Rectal smooth muscle tissue (tissue), 1 donor: ENCODE measurements at regions not wholly inside any gene's neighbourhood (a gene's known extent, or its start where the extent isn't known, plus 50 kb on each side); places are given as distances from the start of the nearest gene placed in this dataset.

ENCODE experiments used
- H3K27ac ChIP-seq: one replicate; pipeline ENCODE4 v1.7.0; 2013; ENCODE audit warnings: low read depth, low read length, inconsistent platforms
- H3K27me3 ChIP-seq: one replicate; pipeline ENCODE4 v1.7.0; 2013; ENCODE audit warnings: low read length; ENCODE audit not compliant: control insufficient read depth, insufficient read depth
- H3K36me3 ChIP-seq: one replicate; pipeline ENCODE4 v1.7.0; 2013; ENCODE audit warnings: low read length; ENCODE audit not compliant: control insufficient read depth, insufficient read depth
- H3K4me1 ChIP-seq: one replicate; pipeline ENCODE4 v1.7.0; 2013; ENCODE audit warnings: low read length; ENCODE audit not compliant: control insufficient read depth, insufficient read depth
- H3K4me3 ChIP-seq: one replicate; pipeline ENCODE4 v1.7.0; 2013; ENCODE audit warnings: low read length
- H3K9ac ChIP-seq: one replicate; pipeline ENCODE4 v1.7.0; 2013; ENCODE audit warnings: low read length

GRCh38 chr9:93813221-93814076, 141.7 kb downstream of the BARX1 start:
- Histone ChIP-seq H3K27ac (no peak overlapping the region), H3K4me3 (no peak overlapping the region), H3K9ac (no peak overlapping the region), H3K4me1 (no peaks in the 10 kb centered on the region), H3K36me3 (no peaks in the 10 kb centered on the region), H3K27me3 (no peaks in the 10 kb centered on the region)

GRCh38 chr9:93812410-93812668, 142.8 kb downstream of the BARX1 start:
- H3K4me3 ChIP-seq = no peak overlapping the region
- no peaks in the 10 kb centered on the region for H3K36me3 ChIP-seq
- H3K27ac ChIP-seq = no peak overlapping the region
- H3K27me3 ChIP-seq = no peaks in the 10 kb centered on the region
- no peaks in the 10 kb centered on the region for H3K4me1 ChIP-seq
- no peak overlapping the region for H3K9ac ChIP-seq

DNA sequence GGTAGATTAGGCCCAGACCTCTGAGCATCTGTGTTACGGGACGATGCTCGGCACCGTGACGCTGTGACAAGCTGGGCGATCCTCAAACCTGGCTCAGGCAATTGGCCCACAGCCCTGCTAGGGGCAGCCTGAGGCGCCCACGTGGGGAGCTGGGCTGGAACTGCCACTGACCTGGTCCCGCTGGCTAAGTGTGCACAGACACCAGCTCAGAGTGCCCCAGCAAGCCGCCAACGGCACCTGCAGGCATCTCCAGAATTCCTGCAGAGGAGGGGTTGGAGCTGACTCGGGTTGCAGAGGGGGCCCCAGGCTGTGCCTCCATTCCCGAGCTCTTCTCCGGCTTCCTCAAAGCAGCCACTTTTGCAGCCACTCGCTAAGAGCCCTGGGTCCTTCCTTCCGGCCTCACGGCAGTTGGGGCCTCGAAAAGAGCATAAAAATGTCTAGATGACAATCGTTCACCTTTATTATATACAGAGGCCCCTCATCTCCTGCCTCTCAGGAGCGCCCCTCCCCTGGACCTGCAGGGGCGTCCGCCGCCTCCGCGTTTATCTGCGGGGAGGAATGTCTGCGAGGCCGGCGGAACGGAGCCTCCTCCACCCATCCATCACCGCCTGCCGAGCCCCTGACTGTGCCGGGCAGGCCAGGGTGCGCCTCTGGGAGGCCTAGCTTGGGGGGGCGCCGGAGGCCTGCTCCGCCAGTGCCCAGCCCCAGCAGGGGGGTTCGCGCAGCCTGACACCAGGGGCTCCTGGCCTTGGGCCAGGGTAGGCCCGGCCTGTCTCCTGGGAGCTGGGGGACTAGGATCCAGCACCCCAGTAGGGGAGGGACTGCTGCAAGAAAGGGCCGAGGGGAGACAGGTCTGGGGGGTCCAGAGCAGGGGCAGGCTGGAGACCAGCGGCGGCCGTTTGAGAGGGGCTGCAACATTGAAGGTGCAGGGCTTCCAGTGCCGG, 144.9 kb downstream of the BARX1 start:
- Histone ChIP-seq H3K4me1 (no peaks in the 10 kb centered on the region), H3K27ac (no peak overlapping the region), H3K4me3 (no peak overlapping the region), H3K27me3 (no peaks in the 10 kb centered on the region), H3K9ac (no peak overlapping the region), H3K36me3 (no peaks in the 10 kb centered on the region)

DNA sequence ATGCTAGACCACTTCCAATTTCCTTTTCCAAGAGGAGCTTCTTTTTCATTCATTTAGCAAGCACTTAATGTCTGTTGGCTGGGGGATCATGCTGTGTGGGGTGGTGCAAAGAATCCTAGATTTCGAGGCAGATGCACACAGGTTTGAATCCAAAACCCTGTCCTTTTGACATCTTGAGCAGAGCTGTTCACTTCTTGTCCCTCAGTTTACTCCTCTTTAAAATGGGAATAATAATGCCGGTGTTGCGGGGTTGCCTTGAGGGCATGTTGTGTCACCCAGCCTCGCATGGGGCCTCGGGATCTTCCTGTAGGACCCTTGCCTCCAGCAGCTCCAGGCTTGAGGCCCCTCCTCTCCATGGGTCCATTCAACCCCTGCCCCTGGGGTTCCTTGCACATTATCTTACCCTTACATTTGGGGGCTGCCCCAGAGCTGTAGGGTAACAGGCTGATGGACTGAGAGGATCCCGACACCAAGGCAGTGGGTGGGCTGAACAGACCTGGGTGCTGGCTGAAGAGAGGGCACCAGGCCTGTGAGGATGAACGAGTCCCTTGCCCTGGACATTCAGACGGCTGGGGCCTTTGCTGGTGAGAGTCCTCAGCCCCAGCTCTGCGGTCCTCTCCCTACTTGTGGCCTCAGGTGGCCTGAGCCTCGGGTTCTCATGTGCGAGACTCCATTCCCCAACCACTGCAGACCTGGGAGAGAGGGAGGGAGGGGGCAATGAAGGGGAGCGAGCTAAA, 145.8 kb downstream of the BARX1 start:
- Histone ChIP-seq H3K27ac (no peak overlapping the region), H3K4me1 (no peaks in the 10 kb centered on the region), H3K36me3 (no peaks in the 10 kb centered on the region), H3K27me3 (no peaks in the 10 kb centered on the region), H3K4me3 (no peak overlapping the region), H3K9ac (no peak overlapping the region)

- no peak overlapping the region for H3K27ac ChIP-seq
- H3K4me3 ChIP-seq = no peak overlapping the region
- H3K9ac ChIP-seq = no peak overlapping the region
- H3K4me1 ChIP-seq = no peaks in the 10 kb centered on the region
- H3K27me3 ChIP-seq = no peaks in the 10 kb centered on the region
- no peaks in the 10 kb centered on the region for H3K36me3 ChIP-seq
Observed at GRCh38 chr9:93808115-93809029, 146.8 kb downstream of the BARX1 start.

- Histone ChIP-seq H3K9ac (no peak overlapping the region), H3K36me3 (no peaks in the 10 kb centered on the region), H3K4me1 (no peaks in the 10 kb centered on the region), H3K27ac (no peak overlapping the region), H3K4me3 (no peak overlapping the region), H3K27me3 (no peaks in the 10 kb centered on the region)
Observed at GRCh38 chr9:93807166-93808074, 147.7 kb downstream of the BARX1 start.

DNA sequence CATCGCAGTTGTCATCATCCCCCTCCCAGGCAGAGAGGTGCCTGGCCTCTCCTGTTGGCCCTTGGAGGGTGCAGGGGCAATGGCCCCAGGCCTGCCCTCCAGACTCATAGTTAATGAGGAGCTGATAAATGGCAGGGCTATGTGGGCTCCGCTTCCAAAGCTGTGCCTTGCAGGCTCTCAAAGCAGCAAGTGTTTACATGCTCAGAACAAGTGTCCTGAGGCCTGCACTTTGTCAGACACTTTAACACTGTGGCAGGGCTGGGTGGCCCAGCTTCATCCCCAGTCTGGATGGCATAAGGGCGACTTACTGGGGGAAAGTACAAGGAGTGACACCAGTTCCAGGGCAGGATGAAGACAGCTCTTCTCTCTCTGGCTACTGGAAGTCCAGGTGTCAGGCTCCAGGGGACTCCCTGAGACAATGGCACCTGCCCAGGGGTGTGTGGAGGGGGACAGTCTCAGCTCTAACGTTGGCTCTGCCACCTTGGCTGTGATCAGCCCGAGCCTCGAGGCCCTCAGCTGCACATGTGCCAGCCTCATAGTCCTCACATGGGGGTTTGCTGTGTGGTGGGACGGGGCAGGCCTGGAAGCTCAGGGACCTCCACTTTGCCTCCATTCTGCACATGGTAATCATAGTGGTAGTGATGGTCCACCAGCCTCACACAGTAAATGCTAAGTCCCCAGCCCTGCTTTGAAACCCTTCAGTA, 153.4 kb downstream of the BARX1 start:
- Histone ChIP-seq H3K4me3 (no peak overlapping the region), H3K27me3 (no peaks in the 10 kb centered on the region), H3K36me3 (no peaks in the 10 kb centered on the region), H3K4me1 (no peaks in the 10 kb centered on the region), H3K9ac (no peak overlapping the region), H3K27ac (no peak overlapping the region)

GRCh38 chr9:93801120-93801519, 154.0 kb downstream of the BARX1 start:
- Histone ChIP-seq H3K27me3 (no peaks in the 10 kb centered on the region), H3K4me3 (no peak overlapping the region), H3K4me1 (no peaks in the 10 kb centered on the region), H3K36me3 (no peaks in the 10 kb centered on the region), H3K27ac (no peak overlapping the region), H3K9ac (no peak overlapping the region)

- H3K36me3 ChIP-seq = no peaks in the 10 kb centered on the region
- no peak overlapping the region for H3K4me3 ChIP-seq
- no peak overlapping the region for H3K27ac ChIP-seq
- no peaks in the 10 kb centered on the region for H3K4me1 ChIP-seq
- no peak overlapping the region for H3K9ac ChIP-seq
- H3K27me3 ChIP-seq = no peaks in the 10 kb centered on the region
Observed at GRCh38 chr9:93792358-93792757, 162.8 kb downstream of the BARX1 start.

DNA sequence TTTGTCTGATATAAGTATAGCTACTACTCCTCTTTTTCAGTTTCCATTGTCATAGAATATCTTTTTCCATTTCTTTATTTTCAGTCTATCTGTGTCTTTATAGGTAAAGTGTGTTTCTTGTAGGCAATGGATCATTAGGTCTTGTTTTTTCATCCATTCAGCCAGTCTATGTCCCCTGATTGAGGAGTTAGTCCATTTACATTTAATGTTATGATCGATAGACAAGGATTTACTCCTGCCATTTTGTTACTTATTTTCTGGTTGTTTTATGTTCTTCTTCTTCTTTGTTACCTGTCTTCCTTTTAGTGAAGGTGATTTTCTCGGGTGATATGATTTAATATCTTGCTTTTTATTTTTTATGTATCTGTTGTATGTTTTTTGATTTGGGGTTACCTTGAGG, 169.0 kb downstream of the BARX1 start:
- Histone ChIP-seq H3K27ac (no peak overlapping the region), H3K27me3 (no peaks in the 10 kb centered on the region), H3K9ac (no peak overlapping the region), H3K36me3 (no peaks in the 10 kb centered on the region), H3K4me3 (no peak overlapping the region), H3K4me1 (no peaks in the 10 kb centered on the region)
